Germinal center (tissue), 1 donor: ENCODE measurements at regions not wholly inside any gene's neighbourhood (a gene's known extent, or its start where the extent isn't known, plus 50 kb on each side); places are given as distances from the start of the nearest gene placed in this dataset.

Source experiments
- DNase-seq: peaks from one replicate; pipeline ENCODE4 v3.0.0; 2012; ENCODE audit warnings: mixed read lengths, low spot score

DNA sequence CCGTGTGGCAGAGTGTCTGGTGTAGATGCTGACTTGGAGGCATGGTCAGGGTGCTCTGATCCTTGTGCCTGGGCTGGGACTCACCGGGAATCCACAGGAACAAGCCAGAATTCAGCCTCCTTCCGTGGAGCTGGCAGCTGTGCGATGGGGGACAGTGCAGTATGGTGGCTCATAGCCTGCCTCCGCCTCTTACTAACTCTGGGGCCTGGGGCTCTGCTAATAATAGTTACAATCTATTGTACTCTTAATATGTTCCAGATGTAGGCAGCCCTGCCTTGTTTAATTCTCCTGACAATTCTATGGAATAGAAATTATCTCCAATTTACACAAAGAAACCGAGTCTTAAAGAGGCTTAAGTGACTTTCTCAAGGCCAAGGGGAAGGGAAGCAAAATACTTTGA is 77.6 kb downstream of the PCDH1 start:
- no peak for DNase-seq

DNA sequence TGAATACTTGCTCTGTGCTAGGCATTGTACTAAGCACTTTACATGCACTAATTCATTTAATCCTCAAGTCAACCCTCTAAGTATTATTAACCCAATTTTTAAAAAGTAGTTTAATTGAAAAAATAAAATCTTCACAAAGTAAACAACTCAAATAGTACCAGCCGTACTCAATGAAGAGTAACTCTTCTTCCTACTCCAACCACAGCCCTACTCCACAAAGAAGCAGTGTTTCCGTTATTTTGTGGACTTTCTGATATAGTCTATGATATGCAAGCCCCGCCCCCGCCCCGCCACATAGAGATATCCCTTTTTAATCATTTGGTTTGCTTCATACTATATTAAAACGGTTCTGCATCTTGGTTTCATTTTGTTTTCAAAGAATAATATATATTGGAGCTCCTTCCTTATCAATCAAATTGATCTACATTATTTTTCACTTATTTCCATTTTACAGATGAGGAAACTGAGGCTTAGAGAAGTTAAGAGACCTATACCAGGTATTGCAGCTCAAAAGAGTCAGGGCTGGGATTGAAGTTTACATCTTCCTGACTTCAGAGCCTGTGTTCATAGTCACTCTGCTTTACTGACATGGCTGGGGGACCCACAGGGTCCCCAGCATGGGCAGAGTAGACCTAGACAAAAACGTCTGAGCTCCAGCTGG is 78.6 kb downstream of the PCDH1 start:
- no peak for DNase-seq

DNA sequence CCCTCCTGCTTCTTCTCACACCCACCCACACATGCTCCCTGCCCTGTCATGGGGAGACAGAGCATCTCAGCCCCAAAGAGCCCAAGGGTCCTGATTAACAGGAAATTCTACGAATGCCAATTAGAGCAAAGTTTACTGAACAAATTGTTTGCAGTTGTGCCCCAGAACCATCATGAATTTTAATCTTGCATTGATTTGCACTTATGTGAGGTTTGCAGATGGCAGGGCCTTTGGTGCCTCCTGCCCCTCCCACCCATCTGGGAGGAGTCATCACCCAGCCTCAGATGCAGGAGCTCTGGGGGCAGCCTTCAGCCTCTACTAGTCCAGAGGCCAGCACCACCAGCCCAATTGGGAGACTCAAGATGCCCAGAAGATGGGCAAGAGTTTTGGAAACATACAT is 80.8 kb downstream of the PCDH1 start:
- no peak for DNase-seq

DNA sequence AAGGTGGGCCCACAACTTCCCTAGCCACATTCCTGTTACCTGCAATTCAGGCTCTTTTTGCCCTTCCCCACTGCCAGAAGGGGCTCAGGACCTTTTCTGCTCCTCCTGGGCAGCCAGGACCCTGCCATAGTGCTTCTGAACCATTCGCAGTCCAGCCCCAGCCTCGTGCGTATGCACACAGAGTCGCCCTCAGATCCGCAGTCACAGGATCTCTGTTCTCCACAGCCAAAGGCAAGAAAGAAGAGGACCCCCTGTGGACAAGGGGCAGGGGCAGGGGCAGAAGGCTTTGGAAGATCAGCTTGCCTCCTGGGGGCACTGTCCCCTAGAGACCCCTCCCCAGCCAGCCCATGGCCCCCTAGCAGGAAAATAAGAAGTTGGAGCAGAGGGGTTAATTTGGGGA is 82.8 kb downstream of the PCDH1 start:
- DNase-seq = no peak

DNA sequence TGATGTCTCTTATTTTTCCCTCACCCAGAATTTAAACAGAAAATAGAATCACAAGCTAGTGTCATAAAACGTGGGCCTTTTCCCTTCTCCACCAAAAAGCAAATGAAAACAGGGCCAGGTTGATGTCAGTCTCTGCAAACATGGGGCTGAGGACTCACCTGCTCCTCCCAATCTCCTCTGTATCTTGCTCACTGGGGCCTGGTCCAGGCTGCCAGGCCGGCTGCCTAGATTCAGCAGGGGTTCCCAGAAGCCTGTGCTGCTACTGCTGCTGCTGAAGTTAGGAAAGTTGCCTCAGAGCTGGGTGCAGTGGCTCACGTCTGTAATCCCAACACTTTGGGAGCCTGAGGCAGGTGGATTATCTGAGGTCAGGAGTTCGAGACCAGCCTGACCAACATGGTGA is 84.3 kb downstream of the PCDH1 start:
- DNase-seq = no peak

DNA sequence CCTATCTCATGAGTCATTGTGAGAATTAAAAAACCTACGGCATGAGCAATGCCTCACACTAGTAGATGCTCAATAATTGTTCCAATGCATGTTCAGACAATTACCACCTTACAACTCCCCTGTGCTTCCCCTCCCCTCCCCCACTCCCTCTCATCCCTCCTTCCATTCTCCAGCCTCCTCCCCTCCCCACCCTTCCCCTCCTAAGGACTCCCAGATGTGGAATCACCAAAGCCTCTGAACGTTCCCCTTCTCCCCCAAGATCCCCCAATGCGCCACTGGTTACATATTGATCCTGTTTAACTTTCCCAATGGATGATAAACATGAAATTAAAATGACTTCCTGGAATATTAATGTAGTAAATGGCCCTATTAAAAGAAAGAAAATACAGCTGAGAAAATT is 84.8 kb downstream of the PCDH1 start:
- DNase-seq = no peak

DNA sequence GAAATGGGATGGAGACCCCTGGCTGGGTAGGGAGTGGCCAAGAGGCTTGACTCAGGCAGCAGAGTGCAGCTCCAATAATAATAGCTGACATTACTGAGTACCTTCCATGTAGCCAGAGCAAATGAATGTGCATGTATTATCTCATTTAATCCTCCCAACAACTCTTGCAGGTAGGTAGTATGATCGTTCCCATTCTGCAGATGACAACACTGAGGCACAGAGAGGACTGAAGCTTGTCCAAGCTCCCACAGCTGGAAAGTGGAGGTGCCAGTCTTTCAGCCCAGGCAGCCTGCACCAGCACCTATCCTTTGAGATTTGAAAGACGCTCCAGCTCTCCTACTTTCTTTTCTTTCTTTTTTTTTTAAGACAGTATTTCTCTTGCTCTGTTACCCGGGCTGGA is 87.6 kb downstream of the PCDH1 start:
- DNase-seq = no peak

DNA sequence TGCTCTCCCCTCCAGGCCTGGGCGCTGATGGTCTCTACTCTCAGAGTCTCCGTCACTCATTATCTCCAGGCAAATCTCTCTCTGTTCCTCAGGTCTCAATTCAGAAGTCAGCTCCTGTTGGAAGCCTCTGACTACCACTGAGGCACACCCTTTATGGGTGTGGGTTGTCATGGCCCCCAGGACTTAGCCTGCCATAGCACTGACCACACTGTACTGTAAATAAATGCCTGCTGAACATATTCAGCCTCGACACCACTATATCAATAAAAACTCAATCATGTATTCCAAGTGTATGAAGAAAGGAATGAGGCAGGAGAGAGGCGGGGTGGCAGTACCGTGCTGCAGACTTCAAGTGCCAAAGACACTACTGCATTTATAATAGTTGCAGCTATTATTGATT is 88.9 kb downstream of the PCDH1 start:
- no peak for DNase-seq

DNA sequence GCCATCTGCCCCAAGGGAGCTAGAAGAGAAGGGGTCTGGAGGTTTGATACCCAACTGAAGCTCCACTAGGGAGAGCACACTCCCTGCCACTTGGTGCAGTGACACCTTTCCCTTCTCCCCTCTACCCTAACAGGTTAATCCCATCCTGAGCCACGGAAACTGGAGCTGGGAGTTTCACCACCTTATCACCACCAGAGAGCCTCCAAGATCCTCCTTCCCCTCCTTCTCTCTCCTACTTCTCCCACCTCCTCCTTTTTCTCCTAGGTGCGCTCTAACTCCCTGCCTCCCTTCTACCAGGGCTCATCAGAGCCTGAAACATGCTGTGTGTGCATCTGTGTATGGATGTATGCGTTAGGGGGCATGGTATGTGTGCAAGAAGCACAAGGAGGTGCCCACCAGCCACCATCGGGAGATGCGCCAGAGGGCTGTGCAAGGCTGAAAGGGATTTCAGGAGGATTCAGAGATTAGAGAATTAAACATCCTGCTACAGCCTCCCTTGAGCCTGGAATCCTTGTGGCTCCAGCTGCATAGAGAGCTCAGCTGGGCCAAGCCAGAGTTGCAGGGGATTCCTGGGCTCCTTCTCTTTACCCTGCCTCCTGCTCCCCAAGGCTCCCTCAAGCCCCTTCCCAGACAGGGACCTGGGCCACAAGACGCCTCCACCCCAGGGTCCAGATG is 89.8 kb downstream of the PCDH1 start:
- no peak for DNase-seq

DNA sequence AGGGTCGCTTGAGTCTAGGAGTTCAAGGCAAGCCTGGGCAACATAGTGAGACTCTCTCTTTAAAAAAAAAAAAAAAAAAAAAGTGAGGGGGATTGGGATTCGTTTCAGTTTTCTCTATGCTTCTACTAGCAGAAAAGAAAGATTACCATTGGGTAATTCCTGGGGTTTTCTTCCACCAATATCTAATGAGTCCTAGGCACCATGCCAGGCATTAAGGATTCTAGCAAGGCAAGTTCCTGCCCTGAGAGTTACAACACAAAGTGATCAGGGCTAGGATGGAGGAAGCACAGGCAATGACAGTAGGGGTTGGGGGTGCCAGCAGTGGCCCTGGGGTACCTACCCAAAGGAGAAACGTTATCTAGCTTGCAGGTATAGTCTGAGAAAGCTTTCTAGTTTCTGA is 90.8 kb downstream of the PCDH1 start:
- no peak for DNase-seq

DNA sequence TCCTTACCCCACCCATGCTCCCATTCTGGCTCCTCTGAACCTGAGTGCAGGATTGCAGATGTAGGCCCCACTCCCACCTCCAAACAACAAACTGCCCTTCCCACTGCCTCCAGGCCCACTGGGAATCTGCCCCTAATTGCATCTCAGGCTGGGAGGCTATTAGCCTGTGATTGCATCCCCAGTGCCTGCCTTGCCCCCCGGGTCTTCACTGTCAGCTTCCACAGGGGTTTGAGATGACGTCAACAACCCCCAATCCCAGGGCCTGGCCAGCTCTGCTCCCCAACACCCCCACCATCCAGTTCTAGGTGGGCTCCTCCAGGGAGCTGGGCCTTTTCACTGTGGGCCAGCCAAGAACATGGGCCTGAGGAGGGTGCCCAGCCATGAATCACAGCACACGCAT is 91.5 kb downstream of the PCDH1 start:
- DNase-seq = no peak

DNA sequence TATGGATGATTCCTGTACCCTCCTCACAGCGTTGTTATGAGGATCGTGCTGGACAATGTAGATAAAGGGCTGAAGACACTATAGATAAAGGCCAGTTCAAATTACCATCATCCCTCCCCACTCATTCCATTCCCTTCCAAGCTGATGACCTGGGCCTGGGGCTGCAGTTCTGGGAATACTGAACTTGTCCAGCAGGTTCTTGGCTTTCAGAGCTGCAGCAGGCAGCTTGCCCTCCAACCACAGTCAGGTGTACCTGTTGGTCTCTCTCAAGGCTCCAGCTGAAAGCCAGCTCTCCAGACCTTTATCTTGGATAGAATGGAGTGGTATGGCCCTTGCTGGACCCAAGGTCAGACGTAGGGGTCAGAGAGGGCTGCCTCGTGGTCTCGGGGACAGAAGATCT is 92.5 kb downstream of the PCDH1 start:
- no peak for DNase-seq

DNA sequence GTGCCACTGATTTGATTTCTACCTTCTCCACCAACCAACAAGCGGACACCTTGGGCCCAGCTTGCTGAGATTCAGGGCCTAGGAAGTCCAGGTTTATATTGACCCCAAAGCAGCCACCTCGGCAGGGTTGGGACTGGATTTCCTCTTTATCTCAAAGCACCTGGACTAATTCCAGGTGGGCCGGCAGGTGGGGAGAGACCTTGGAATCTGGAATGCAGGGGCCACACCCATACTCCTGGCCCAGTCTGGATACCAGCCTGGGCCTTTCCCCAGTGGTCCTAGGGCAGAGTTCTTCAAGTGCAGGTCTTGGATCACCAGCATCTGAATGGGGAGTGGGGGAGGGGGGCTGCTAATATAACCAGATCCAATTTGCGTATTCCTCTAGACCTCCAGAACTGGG is 93.1 kb downstream of the PCDH1 start:
- no peak for DNase-seq

DNA sequence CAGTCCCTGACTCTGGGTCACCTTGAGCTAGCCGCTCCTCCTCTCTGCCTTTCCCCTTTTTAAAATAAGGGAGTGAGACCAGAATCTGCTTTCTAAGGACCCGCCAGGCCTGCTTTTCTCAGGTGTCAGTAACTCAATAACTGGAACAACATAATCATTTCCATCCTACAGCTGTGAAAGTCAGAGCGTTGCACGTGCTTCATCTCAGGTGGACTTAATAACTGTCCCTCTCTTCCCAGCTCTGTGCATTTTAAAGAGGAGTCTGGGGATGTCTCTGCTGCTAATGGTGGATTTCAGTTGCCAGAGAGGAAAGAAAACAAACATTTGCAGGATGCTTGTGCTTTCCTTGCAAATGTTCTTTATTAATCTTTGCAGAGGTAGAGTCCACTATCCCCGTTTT is 93.7 kb downstream of the PCDH1 start:
- no peak for DNase-seq

DNA sequence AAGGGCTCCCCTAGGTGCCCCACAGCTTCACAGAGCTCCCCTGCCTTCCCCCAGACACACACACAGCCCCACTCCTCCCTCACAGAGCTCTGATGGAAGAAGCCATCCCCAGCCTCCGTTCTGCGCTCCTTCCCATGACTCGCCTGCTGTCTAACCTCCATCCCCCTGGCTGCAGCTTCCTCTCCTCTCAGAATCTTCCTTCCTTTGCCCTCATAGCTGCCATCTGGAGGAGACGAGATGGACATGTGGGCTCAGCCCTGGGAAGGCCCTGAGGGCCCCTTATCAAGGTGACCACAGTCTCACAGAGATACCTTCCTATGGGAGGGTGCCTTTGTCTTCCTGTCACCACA is 94.3 kb downstream of the PCDH1 start:
- no peak for DNase-seq

DNA sequence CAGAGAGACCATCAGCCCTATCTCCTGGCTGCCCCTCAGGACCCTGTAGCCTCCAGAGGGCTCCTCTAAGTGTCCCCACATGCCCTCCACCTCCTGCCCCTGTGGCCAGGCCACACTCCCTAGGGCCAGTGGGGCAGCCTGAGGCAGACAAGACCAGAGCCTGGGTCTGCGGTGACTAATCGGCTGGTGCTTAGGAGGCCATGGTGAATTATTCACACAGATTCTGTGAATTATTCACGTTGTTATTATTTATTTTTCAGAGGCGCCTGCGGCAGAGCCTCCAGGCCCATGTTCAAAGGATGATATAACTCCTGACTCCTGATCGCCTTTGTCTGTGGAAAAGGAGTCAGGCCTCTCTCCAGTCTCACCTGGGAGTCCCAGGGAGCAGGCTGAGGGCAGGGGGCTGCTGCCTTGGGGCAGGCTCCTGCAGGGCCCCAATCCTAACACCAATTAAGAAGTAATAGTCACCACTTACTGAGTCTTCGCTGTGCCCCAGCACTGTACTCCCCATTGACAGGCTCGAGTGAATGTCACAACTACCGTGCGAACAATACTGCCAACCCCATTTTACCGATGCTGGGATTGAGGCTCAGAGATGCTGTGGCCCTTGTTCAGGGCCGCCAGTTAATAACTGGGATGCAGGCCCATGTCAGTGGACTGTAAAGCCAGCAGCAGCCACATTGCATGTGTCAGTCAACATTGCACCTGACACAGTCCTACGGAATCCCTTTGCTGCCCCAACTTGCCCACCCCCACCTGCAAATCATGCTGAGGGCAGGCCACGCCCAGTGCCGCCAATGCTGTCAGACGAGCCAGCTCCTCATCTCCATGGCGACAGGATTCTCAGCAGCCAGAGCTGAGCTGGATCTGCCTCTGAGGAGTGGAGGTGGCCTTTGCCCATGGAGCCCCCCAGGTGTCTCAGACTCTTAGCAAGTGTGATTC is 94.9 kb downstream of the PCDH1 start:
- DNase-seq = no peak

DNA sequence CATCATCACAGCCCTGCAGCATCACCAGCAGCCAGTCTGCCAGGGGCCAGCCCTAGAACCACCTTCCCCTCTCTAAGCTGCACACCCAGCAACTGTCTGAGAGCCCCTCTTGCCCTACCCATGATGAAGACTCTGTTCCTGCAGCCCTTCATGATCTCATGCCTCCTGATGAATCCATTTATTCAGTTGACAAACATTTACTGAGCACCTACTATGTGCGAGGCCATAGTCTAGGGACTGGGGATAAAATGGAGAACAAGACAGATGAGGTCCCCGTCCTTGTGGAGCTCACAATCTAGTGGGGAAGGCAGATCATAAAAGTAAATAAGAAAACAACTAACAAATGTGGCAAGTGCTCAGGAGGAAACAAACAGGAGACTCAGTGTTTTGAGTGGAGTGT is 96.3 kb downstream of the PCDH1 start:
- no peak for DNase-seq

DNA sequence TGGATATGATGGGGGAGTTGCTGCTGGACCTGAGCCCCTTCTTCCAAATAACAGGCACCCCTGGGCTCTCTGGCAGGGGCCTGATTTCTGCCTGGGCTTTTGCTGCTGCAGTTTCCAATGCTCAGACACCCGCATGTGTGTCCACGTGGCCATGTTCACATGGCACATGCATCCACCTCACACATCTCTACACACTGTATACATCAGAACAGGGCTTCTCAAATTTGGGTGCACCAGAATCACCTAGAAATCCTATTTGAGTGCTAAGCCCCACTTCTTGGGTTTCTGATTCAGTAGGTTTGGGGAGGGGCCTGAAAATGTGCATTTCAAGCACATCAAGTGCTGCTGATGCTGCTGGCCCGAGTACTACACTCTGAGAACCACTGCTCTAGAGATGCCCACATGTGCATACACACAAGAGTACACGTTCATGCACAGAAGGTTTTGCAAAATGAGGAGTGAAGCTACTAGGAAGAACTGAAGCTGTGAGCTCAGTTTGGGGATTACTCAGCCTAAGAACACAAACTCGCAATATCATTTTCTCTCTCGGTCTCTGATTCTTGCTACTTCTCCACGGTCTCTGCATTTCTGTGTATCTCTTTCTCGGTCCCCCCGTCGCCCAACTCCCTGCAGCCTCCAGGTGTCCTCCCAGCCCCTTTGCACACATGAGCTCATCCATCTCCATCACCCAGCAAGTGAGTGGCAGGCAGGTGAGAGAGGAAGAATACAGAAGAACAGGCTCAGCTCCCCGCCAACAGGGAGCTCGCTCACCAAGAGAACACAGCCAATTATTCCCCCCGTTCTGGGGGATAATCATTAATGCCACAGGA is 97.0 kb downstream of the PCDH1 start:
- no peak for DNase-seq

DNA sequence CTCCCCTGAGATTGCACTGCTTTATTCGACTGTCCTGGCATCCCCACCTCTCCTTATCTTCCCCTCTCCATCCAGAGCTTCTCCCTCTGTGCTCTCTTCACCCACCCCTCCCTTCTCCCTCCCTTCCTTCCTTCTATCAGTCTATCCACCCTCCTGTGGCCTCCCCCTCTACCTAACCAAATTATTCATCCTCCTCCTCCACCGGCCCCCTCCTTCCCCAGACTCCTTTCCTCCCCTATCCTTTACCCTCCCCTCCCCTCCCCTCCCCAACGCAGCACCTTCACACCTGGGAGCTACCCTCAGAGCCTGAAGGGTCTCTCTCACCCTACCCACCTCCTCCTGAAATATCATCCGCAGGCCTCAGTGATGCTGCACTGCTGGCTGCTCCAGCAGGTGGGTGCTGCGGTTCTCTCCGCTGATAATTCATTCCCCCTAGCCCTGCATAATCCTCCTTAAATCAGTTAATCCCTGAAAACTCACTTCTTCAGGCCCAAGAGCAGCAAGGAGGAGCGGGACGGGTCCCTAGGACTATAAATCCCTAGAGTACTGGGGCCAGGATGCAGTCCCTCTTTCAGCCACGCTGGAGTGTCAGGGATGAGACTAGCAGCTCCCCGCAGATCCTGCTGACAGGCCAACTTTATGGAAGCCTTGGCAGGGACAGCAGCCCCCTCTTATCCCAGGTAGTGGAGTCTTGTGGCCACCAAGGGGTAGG is 97.8 kb downstream of the PCDH1 start:
- DNase-seq = no peak

DNA sequence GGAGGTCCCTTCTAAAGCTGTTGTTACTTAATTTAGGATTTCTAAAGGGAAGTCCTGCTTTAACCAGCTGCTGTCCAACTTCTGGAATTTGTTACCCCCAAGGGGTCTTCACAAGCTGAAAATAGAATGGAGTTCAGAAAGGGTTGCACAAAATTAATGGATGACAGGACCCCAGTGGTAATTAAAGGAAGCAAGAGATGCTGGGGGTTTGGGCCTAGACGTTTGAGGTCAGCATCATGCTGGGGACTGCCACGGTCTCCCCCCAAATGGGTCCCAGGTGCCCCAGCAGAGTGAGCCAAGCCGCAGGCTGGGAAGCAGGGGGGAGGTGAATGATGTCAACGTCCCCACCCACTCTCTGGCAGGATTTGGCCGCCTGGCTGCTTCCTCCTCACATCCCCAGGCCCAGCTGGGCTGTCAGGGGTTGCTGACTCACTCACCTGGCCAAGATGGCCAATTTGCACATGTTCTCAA is 97.5 kb upstream of the ARAP3 start:
- DNase-seq = no peak

DNA sequence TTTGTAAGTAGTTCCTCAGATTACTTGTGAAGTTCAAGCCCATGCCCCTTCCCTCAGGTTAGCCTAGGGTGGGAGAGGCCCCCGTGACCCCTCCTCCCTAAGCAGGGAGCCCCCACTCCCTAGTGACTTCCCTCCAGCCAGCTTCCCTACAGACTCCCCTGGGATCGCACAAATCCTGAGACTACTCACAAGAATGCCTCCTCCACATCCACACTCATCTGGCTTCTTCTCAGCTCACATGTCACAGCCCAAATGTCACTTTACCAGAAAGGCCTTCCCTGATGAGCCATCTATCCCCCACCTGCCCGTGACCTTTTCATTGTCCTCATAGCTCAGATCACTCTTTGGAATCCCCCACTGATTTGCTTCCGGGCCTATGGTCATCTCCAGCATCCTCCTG is 96.7 kb upstream of the ARAP3 start:
- no peak for DNase-seq

DNA sequence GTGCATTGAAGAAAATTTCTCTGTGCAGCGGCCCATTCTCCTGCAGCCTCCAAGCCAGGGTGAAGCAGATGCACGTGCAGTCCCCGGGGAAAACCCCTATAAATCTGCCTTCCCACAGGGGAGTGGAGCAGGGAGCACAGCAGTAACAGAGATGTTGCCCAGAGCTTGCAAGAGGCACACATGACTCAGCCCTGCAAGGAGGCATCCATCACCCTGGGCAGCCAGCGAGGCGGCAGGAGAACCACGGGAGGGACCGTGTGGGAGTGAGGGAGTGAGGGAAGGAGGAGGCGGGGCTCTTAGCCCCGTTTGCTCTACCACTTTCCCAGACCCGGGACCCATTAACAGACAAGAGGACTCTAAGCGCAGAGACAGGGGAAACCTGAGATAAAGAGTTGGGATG is 96.2 kb upstream of the ARAP3 start:
- no peak for DNase-seq
